ENCODE measurements at regions not wholly inside any gene's neighbourhood (a gene's known extent, or its start where the extent isn't known, plus 50 kb on each side); places are given as distances from the start of the nearest gene placed in this dataset.

DNA sequence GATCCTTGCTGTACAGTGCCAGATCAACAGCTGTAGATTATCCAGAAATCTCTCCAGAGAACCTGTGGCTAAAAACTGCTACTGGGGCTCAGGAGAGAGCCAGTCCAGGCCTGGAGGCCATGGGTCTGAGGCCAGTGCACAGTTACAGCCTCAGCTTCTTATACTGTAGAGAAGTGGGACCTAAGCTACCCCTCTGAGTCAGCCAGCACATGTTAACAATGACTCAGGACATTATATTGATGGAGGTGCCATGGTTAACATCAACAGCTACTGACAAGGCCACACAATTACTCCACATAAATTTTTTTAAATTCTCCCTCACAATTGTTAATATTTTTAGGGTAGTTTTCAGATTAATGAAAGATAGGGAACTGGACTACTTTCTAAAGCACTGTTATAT lies 138.5 kb downstream of the RBM26 start:
- no peak for DNase-seq (ENCODE audit: low read depth in 2 of 2)

DNA sequence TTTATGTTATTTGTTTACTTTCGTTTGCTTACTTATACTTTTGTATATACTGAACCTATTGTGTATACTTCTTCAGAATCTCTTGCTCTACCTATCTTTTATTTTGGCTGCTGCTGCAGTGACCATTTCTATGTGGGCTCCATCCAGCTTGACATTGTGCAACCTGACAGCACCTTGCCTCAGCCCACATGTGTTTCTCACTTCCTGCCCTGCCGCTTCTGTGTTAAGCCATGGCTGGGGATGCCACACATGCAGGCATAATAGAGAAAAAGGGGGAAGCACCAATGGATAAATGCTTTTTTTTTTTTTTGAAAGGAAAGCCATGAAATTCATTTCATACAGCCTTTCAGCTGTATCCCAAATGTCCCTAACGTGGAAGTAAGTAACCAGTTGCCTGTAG lies 147.6 kb downstream of the RBM26 start:
- DNase-seq (ENCODE audit: low read depth in 2 of 2): no peak

DNA sequence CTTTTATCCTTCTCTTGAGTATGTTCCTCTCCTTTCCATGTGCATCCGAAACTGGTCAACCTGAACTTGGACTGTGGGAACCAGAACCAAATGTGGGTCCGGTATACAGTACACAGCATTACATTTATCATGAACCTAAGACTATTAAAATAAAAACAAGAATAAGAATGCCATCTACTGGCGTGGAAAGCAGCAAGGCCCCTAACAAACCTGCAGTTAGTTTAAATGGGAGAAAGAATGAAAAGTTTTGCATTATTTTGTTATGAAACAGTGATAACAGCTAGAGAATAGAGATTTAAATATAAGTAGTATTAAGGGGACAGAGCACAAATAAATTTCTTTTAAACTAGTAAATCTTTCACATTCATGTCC lies 159.5 kb downstream of the RBM26 start:
- no peak for DNase-seq (ENCODE audit: low read depth in 2 of 2)

DNA sequence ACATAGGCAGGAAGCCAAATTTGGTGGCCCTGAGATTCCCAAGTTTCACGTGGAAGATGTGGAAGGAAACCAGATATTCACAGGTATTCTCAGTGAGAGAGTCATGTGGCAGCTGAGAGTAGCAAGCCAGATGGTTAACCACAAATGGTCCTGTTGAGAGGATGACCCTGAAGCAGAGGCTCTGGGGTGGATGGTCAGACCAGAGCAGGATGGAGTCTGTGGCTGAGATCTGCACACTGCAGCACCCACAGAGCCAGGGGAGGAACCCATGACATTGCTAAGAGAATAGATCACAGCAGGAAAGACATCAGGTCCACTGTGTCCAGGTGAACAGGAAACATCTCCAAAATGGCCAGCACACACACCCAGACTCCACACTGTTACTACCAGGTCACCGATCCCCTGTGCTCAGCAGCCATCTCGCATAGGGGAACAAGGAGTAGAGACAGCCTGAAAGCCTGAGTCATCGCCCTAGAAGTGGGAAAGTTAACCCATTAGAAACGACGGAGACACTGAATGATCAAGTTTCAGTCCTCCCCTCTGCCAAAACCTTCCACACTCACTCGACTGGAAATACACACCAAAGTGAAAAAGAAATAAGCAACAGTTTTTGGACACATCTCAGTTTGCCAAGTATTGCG lies 160.0 kb downstream of the RBM26 start:
- no peak for DNase-seq (ENCODE audit: low read depth in 2 of 2)

DNA sequence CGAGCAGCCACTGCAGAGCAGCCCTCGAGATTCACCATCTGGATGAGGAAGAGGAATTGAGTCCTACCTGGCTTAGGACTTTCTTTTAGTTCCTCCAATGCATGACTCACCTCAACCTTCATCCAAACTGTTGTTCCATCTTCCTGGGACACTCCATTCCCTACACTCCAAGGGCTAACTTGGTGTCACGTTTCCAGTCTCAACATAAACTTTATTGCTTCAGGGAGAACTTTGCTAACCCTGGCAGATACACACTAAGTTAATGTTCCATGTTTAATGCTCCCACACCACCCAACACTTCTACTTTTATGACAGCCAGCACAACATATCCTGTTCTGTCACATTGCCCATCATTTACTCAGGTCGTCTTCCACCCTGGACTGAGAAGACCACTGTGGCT lies 164.4 kb downstream of the RBM26 start:
- no peak for DNase-seq (ENCODE audit: low read depth in 2 of 2)

DNA sequence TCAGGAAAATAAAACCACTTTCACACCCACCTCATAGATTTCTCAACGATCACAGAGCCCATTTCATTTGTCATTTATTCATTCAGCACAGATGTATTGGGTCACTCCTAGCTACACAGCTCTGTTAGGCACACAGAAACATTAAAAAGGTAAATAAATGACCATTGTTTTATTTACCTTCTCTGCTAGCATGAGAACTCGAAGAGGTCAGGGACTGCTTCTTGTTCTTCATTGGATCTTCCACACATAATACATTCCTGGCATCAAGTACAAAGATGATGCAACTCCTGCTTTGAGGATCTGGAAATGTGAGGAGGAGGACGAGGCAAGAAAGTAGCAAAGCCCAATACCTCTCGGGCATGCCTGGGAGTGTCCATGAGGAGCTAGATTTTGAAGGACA lies 168.1 kb downstream of the RBM26 start:
- no peak for DNase-seq (ENCODE audit: low read depth in 2 of 2)

DNA sequence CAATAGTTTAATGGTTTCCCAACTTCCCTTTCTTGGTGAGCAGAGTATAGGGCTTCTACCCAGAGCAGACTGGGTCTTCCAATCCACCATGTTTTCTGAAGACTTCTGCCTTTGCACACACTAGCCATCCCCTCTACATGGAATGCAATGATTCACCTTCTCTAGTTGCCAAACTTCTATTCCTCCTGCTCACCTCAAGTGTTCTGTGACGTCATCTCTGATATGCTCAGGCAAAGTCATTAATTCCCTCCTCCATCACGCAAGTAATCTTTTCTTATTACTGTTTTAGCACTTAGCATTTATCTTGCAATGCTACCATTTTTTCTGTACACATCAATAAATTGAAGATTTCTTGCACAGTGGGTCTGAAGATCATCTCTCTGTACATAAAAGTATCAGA lies 174.2 kb downstream of the RBM26 start:
- no peak for DNase-seq (ENCODE audit: low read depth in 2 of 2)

DNA sequence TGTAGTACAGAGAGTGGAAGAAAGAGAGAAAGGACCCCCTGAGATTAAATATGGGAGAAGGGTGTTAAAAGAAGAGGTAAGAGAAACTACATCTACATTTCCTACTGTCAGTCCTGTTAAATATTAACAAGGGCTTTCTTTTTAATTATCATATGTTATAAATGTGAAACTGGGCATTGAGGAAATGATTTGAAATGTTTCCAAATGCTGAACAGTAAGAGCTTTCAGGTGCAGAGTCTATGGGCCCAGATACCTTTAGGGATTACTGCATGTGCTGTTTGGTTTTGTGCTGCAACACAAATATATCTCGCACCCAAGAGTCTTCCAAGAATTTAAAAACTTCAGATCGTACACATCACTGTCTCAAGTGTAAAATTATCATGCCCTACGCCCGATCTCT lies 176.3 kb downstream of the RBM26 start:
- DNase-seq (ENCODE audit: low read depth in 2 of 2): no peak

DNA sequence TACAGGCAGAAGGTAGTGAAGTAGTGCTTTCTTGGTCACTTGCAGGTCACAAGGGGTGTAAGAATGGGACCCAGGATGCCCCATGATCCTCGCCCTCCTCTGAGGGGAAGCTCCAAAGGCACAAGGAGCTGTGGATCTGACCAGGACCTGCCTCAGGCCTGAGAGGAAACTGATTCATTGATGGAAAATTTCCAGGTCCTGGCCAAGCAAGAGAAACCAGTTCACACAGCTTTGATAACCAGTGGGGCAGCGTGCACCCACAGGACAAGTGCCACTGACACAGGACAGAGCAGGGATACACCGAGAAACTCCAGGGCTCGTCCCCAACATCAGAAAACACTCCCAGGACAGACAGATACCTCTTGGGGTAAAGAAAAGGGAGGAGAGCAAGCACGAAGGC lies 177.1 kb downstream of the RBM26 start:
- no peak for DNase-seq (ENCODE audit: low read depth in 2 of 2)

DNA sequence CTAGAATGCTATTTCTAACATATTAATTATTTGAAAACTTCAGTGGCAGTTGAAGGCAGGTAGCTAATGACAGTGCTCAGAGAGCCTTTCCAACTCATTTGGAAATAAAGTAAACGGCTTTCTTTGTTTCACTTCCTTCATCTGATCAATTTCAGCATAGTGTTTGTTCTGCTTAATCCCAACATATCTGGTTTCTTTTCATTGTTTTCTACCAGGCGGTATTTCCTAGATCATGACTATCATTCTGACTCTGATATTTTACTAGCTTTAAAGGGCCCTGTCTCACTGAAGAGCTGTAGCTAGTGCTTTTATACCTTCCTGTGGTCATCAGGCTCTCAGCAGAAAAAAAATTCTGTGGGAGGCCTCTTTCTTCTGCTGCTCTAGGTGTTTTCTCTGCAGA lies 178.6 kb downstream of the RBM26 start:
- DNase-seq (ENCODE audit: low read depth in 2 of 2): no peak

DNA sequence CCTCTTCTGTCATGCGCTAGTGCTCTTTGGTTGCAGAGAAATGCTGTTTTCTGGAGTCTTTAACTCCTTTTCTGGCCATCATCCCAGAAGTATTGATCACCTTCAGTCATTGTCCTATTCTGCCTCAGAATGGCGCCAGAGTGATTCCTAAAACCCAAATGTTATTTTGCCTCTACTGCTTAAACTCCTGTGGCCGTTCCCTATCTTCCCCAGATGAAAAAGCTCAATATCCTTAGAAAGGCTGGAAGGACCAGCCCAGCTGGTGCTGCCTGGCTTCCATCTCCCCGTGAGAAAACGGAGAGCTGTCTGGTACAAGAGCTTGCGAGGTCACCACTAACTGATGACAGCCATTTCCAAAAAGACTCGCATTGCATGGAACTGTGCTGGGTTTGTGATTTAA lies 179.1 kb downstream of the RBM26 start:
- DNase-seq (ENCODE audit: low read depth in 2 of 2): no peak

DNA sequence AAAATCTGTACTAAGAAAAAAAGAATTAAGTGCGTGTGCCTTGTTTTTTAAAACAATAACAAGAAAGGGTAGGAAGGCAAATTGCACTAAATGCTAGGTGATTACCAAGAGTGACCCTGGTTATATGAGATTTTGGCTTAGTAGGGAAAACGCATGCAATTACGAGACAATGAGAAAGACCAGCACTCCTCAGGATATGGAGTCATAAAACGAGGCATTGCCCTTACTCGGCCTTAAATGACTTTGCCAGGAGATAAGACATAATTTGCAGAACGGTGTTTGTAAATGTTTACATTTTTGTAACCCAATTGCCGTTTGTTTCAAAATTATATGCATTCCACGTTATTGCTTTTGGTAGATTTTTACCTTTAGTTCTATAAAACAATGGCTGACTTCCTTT lies 179.8 kb downstream of the RBM26 start:
- no peak for DNase-seq (ENCODE audit: low read depth in 2 of 2)

DNA sequence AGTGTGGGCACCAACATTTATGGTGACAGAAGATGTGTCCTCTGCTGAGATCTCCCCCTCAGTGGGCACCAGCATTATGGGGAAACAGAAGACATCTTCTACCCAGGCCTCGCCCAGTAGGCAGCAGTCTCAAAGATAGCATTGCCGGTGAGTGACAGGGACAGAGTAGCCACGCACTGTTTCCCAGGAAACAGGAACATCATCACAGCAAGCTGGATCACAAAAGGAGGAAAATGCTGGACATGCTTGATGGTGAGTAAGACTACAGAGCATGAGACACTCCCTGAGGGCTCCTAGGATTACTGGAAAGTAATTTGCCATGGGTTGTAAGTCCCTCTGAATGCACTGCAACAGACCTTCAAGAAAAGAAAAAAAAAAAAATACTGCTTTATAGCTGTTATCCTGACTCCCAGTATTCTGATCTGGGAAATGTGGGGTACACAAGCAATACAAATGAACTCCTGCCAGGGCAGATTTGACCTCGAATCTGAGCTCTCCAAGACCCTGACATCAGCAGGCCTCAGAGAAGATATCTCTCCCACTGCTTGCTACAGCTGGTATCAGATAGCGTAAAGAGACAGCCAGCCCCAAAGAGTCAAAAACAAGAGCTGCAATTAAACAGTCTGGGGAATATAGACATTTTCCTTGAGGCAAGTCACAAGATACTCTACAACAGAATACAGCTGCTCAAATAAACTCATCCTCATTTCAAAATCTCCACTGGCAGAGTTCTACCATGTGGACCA lies 180.4 kb downstream of the RBM26 start:
- DNase-seq (ENCODE audit: low read depth in 2 of 2): no peak

DNA sequence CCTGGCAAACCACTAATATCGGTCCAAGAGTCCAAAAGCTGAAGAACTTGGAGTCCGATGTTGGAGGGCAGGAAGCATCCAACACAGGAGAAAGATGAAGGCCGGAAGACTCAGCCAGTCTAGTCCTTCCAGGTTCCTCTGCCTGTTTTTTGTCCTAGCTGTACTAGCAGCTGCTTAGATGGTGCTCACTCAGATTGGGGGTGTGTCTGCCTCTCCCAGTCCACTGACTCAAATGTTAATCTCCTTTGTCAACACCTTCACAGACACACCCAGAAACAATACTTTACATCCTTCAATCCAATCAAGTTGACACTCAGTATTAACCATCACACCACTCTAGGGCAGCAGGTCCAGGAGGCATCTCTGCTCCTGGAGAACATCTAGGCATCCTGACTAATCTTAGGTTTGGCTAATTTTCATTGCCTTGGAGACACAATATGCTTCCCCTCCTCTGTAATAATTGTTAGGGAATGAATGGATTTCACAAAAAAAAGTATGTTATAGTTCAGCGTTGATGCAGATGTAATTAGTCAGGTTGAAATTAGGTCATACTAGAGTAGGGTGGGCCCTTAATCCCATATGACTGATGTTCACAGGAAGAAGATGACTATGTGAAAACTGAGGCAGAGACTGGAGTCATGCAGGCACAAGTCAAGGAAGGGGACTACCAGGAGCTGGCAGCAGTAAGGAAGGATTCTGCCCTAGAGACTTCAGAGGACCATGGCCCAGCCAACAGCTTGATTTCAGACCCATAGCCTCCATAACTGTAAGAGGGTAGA lies 183.4 kb downstream of the RBM26 start:
- DNase-seq (ENCODE audit: low read depth in 2 of 2): no peak

DNA sequence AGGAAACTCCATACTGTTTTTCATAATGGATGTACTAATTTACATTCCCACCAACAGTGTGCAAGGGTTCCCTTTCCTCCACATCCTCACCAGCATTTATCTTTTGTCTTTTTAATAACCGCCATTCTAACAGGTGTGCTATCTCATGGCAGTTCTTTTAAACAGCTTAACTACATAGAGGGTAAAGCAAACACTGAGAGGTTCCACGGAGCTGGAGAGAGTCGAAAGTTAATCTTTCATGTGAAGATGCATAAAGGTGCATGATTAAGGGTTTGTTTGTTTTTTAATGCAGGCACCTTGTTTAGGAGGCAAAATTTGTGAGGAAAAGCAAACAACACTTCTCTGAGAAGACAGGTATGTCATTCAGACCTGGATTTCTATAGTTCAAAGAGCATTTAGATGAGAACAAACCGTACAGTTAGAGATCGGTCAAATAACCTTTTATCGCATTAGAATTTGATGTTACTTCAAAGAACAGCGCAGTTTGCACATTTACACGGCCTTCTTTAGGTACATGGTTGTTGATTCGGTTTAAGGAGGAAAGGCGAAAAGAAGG lies 193.9 kb downstream of the RBM26 start:
- no peak for DNase-seq (ENCODE audit: low read depth in 2 of 2)

DNA sequence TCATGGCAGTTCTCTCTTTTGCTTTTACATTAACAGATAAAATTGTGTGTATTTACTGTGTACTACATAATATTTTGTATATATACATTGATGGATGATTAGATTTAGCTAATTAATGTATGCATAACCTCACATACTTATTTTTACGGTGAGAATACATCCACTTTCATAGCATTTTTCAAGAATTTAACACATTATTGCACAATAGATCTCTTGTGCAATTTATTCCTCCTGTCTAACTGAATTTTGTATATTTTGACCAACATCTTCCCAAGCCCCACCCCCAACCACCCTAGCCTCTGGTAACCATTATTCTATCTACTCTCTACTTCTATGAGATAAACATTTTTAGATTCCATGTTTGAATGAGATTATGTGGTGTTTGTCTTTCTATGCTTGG lies 194.7 kb downstream of the RBM26 start:
- DNase-seq (ENCODE audit: low read depth in 2 of 2): no peak

DNA sequence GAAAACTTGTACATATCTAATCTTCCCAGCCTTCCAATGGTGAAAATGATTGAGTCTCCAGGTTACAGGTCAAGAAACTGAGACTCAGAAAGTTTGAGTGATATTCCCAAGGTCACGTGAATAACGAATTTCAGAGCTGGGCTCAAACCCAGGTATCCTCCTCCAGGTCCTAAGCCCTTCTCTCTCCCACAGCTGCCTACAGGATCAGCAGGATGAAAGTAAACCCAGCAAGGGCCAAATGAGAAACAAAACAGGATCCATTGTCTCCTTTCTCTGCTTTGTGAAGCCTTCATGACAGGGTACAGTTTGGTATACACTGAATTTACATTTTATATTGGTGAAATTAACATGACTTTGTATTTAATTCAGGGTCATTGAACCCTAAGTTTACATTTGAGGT lies 208.1 kb downstream of the RBM26 start:
- no peak for DNase-seq (ENCODE audit: low read depth in 2 of 2)

DNA sequence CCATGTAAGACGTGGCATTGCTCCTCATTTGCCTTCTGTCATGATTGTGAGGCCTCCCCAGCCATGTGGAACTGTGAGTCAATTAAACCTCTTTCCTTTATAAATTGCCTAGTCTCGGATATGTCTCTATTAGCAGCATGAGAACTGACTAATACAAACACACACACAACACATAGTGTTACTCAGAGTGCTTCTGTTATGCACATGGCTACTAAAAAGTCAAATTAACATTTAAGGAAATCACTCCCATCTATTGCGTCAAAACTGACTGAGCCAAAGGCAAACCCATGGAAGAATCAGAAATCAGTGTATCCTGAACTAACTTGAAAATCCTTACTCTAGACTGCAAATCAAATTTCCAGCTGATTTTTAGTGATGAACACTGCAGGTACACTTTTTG lies 209.2 kb downstream of the RBM26 start:
- DNase-seq (ENCODE audit: low read depth in 2 of 2): no peak

DNA sequence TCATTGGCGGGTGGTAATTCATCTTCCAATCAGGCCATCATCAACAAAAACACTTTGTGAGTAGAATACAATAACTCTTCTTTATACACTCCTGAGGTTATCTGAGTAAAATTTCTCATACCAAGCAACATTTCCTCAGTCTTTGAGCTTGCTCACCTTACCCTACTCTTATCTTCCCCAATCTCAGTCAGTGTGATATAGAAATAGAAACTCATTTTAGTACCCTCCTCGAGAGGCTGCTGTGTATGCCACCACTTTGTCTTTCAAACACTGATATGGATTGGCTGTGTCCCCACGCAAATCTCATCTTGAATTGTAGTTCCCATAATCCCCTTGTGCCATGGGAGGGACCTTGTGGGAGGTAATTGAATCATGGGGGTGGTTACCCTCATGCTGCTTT lies 209.7 kb downstream of the RBM26 start:
- DNase-seq (ENCODE audit: low read depth in 2 of 2): no peak

DNA sequence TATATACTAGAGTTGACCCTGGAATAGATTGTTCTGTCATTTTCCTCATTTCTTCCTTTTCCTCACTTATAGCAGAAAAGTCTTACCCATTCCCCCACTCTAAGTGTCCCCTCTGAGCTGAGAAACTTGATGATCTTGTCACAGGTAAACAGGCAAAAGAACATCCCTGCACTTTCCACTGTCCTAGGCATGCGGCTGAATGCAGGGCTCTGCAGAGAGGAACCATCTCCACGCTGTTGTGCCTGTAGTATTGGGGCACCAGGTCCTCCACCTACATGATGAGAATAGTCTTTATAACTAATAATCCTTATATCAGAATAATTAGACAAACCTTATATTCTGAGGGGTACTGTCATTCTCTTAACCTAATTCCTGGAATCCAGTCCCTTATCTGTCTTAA lies 211.3 kb downstream of the RBM26 start:
- DNase-seq (ENCODE audit: low read depth in 2 of 2): no peak

DNA sequence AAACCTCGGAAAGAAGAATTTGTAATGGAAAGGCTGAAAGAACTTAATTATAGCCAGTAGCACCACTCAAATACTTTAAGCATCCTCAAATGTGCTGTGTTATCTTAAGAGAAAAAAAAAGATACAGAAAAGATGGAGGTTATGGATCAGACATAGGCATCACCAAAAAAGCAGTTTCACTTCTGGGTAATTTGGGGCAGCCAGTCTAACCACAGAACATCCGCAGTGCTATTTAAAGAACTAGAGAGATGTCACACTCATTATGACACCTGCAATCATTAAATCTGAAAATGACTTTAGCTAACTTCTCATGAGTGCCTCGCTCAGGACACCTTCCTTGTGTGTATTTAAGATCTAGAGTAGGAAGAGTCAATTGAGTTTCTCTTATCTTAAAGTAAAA lies 211.8 kb downstream of the RBM26 start:
- peak; percentile 2 to 11 for DNase-seq (ENCODE audit: low read depth in 2 of 2)

DNA sequence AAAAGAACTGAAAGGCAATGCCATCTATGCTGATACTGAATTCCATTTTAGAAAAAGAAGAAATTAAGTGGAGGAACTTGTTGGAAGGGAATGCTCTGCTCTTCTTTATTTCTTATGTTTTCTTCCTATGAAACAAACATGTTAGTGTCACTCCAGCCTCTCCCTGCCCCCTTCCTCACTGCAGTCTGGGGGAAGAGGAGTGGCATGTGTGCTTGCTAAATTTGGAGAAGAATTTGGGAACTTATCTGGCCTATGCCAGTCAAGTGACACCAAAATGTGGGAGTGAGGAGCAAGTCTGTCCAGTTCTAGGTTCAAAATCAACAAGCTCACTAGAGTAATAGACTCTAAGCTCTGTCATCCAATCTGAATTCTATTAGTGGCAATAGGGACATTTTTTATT lies 214.6 kb downstream of the RBM26 start:
- no peak for DNase-seq (ENCODE audit: low read depth in 2 of 2)

DNA sequence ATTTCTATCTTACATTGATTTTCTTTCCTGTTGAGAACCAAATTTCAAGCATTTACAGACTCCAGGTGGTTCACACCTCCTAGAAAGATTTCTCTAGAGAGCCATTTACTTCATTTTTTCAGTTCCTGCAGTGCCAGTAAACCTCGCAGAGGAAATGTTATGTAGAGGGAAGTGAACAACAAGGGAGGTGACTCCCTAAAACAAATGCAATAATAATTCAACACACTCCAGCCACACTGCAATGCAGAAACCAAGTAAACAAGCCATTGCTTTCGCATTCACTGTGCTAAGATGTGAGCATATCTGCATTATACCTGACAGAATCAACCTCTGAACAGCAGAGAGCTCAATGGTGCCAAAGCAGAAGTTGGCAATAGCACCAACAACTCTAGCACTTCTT lies 215.1 kb downstream of the RBM26 start:
- no peak for DNase-seq (ENCODE audit: low read depth in 2 of 2)
